OCI-LY7 (cell line): ENCODE measurements at regions not wholly inside any gene's neighbourhood (a gene's known extent, or its start where the extent isn't known, plus 50 kb on each side); places are given as distances from the start of the nearest gene placed in this dataset.

Experiments used
- BruUV-seq: library from RNA; stranded (reverse); fragments of 400-500 nt; replicated peaks from 2 replicates; lab custom pipeline; 2021; lab: Mats Ljungman, UMichigan
- CTCF ChIA-PET: fragments of 300-600 bp; sonication (Branson Sonifier 250); formaldehyde crosslinking; loops from one replicate; lab custom pipeline; 2022; ENCODE audit warnings: antibody characterized with exemption; ENCODE audit not compliant: unreplicated experiment; lab: Charles Lee
- POLR2A ChIA-PET: fragments of 300-600 bp; sonication (Branson Sonifier 250); formaldehyde crosslinking; loops from one replicate; lab custom pipeline; 2022; ENCODE audit warnings: antibody characterized with exemption; lab: Charles Lee
- DNase-seq: peaks from one replicate; pipeline ENCODE4 v3.0.0-alpha.2; 2015; ENCODE audit warnings: low spot score
- H2AFZ ChIP-seq: fragments of 200-600 bp; sonication (generic), shearing (Covaris generic); 2 replicates; pipeline ENCODE4 v1.6.1; 2014; ENCODE audit warnings: mild to moderate bottlenecking, antibody characterized with exemption, low read length, moderate library complexity
- H3K27ac ChIP-seq: fragments of 200-600 bp; sonication (generic); 2 replicates; pipeline ENCODE4 v1.5.1; 2014; ENCODE audit warnings: mixed run types, low read depth, mild to moderate bottlenecking, moderate library complexity, low read length, inconsistent platforms; ENCODE audit not compliant: poor library complexity, severe bottlenecking
- H3K36me3 ChIP-seq: fragments of 200-600 bp; sonication (generic); 2 replicates; pipeline ENCODE4 v1.6.1; 2014; ENCODE audit warnings: mild to moderate bottlenecking, antibody characterized with exemption, low read length, moderate library complexity, mixed read lengths; ENCODE audit not compliant: insufficient read depth
- H3K4me1 ChIP-seq: fragments of 200-600 bp; sonication (generic); 2 replicates; pipeline ENCODE4 v1.5.1; 2014; ENCODE audit warnings: mild to moderate bottlenecking, low read length; ENCODE audit not compliant: insufficient read depth, poor library complexity, severe bottlenecking
- H3K4me2 ChIP-seq: fragments of 200-600 bp; sonication (generic); 2 replicates; pipeline ENCODE4 v1.6.1; 2014; ENCODE audit warnings: mild to moderate bottlenecking, low read length
- H3K4me3 ChIP-seq: fragments of 200-600 bp; sonication (generic); 2 replicates; pipeline ENCODE4 v1.5.1; 2014; ENCODE audit warnings: mild to moderate bottlenecking, low read depth, low read length; ENCODE audit not compliant: poor library complexity, severe bottlenecking
- H3K79me2 ChIP-seq: fragments of 200-600 bp; sonication (generic); 2 replicates; pipeline ENCODE4 v1.6.1; 2016; ENCODE audit warnings: low read depth, mild to moderate bottlenecking, low read length, moderate library complexity, mixed read lengths; ENCODE audit not compliant: insufficient read depth
- H3K9me2 ChIP-seq: fragments of 200-600 bp; sonication (generic); 2 replicates; pipeline ENCODE4 v1.6.1; 2016; ENCODE audit warnings: mild to moderate bottlenecking, low read length, mixed read lengths; ENCODE audit not compliant: insufficient read depth
- H3K9me3 ChIP-seq: fragments of 200-600 bp; sonication (generic); 2 replicates; pipeline ENCODE4 v1.6.1; 2014; ENCODE audit warnings: mild to moderate bottlenecking, mixed run types, low read length, mixed read lengths
- H4K20me1 ChIP-seq: fragments of 200-600 bp; sonication (generic); 2 replicates; pipeline ENCODE4 v1.6.1; 2014; ENCODE audit warnings: mild to moderate bottlenecking, antibody characterized with exemption, low read length, moderate library complexity, mixed read lengths; ENCODE audit not compliant: insufficient read depth
- EZH2phosphoT487 ChIP-seq: fragments of 200-600 bp; sonication (generic); IDR thresholded peaks from 2 replicates; pipeline ENCODE4 v1.6.1; 2018; ENCODE audit warnings: low read depth, borderline replicate concordance, mild to moderate bottlenecking, mixed run types, antibody characterized with exemption, low read length, moderate library complexity, mixed read lengths
- intact Hi-C: fragments of 100-400 bp; cut with micrococcal nuclease; formaldehyde crosslinking; loops from one replicate; pipeline ENCODE4 v1.10.0; 2022; ENCODE audit not compliant: unreplicated experiment
- TF ChIP-seq, protein P1 (sequence below): fragments of 200-600 bp; sonication (generic); conservative IDR thresholded peaks from 2 replicates; pipeline ENCODE4 v1.5.1; 2014; ENCODE audit warnings: mild to moderate bottlenecking, antibody characterized with exemption, low read length, moderate library complexity, mixed read lengths

DNA sequence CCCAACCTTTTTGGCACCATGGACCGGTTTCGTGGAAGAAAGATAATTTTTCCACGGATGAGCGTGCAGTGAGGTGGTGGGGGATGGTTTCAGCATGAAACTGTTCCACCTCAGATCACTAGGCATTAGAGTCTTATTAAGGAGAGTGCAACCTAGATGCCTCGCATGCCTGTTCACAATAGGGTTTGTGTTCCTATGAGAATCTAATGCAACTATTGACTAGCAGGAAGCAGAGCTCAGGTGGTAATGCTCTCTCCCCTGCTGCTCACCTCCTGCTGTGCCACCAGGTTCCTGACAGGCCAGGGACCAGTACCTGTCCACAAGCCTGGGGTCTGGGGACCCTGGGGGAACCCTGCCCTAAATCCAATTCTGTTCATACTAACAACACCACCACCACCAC is 377.8 kb downstream of the OLFM3 start:
- no peak overlapping the region for H3K4me2 ChIP-seq
- BruUV-seq = no TSS peak
- POLR2A ChIA-PET = no interaction called here
- no peaks in the 10 kb centered on the region for H3K79me2 ChIP-seq
- no peak for TF ChIP-seq EZH2phosphoT487
- TF ChIP-seq, protein P1, sequence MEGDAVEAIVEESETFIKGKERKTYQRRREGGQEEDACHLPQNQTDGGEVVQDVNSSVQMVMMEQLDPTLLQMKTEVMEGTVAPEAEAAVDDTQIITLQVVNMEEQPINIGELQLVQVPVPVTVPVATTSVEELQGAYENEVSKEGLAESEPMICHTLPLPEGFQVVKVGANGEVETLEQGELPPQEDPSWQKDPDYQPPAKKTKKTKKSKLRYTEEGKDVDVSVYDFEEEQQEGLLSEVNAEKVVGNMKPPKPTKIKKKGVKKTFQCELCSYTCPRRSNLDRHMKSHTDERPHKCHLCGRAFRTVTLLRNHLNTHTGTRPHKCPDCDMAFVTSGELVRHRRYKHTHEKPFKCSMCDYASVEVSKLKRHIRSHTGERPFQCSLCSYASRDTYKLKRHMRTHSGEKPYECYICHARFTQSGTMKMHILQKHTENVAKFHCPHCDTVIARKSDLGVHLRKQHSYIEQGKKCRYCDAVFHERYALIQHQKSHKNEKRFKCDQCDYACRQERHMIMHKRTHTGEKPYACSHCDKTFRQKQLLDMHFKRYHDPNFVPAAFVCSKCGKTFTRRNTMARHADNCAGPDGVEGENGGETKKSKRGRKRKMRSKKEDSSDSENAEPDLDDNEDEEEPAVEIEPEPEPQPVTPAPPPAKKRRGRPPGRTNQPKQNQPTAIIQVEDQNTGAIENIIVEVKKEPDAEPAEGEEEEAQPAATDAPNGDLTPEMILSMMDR = no peak
- no peaks in the 10 kb centered on the region for H3K9me3 ChIP-seq
- DNase-seq = no peak
- no peaks in the 10 kb centered on the region for H4K20me1 ChIP-seq
- no peak overlapping the region for H2AFZ ChIP-seq
- H3K27ac ChIP-seq = no peak overlapping the region
- intact Hi-C loops = no loop called here
- no peaks in the 10 kb centered on the region for H3K4me1 ChIP-seq
- H3K36me3 ChIP-seq = no peaks in the 10 kb centered on the region
- CTCF ChIA-PET = no interaction called here
- no peak overlapping the region for H3K4me3 ChIP-seq
- no peaks in the 10 kb centered on the region for H3K9me2 ChIP-seq

DNA sequence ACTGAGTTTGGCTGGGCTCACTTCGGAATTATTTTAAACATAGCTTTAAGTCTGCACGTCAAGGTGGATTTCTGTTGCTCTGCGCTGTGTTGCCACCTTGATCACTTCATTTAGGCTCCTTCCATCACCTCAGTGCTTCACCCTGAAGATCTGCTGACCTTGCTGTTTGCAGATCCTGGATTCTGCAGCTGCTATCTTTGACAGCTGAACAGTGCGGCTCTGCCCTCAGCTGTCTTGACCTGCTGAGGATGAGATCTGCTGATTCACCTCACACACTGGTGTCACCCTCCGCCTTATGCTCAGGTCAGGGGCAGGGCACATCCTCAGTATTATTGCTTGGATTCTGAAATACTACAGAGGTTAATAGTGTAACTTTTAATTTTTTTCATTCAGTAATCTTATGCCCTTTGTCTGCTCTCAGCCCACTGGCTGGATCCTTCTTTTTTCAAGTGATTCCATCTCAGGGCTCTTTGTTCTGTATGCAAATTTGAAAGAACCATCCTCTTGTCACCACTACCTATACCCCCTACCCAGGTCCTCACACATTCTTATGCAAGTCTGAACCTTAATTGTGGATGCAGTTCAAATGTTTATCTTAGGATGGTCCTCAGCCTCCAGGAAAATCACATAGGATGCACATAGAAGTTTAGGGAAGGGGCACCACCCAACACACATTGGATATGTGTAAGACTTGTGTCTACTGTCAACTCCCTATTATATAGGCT is 364.0 kb downstream of the OLFM3 start:
- Histone ChIP-seq H2AFZ (no peak overlapping the region), H4K20me1 (no peaks in the 10 kb centered on the region), H3K9me2 (no peaks in the 10 kb centered on the region), H3K4me2 (no peak overlapping the region), H3K36me3 (no peaks in the 10 kb centered on the region), H3K4me3 (no peak overlapping the region), H3K9me3 (no peaks in the 10 kb centered on the region), H3K79me2 (no peaks in the 10 kb centered on the region), H3K27ac (no peak overlapping the region), H3K4me1 (no peaks in the 10 kb centered on the region)
- no TSS peak for BruUV-seq
- DNase-seq = no peak
- CTCF ChIA-PET = no interaction called here
- intact Hi-C loops = no loop called here
- TF ChIP-seq, protein P1 = no peak
- POLR2A ChIA-PET = interaction anchor here (1.7 kb wide), 1 partner anchor 18 kb away, joined by 5 read pairs; no protein-coding TSS in a partner anchor

DNA sequence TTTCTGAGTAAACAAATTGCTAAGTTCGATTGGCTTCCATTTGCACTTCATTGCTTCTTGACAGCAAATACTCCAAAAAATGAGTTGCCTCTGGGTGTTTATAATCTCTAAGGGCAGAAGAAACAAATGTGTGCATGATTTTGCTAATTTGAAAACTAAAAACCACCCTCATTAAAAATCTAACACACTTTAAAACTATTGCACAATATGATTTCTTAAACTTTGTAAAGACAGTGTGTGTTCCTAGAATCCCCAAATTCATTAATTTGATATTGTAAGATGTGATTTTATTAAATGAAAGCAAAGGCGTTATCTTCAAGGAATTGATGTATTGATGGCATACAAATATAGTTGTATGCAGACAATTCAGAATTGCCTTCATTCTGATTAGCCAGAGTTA is 350.9 kb downstream of the OLFM3 start:
- H2AFZ ChIP-seq = no peak overlapping the region
- TF ChIP-seq, protein P1 = no peak
- intact Hi-C loops = no loop called here
- POLR2A ChIA-PET = interaction anchor here (0.7 kb wide), 1 partner anchor 1103 kb away, joined by 6 read pairs; no protein-coding TSS in a partner anchor
- no peaks in the 10 kb centered on the region for H3K79me2 ChIP-seq
- no peak overlapping the region for H3K4me3 ChIP-seq
- no peaks in the 10 kb centered on the region for H3K9me2 ChIP-seq
- no peak overlapping the region for H3K27ac ChIP-seq
- no peaks in the 10 kb centered on the region for H3K9me3 ChIP-seq
- DNase-seq = no peak
- BruUV-seq = no TSS peak
- no peaks in the 10 kb centered on the region; the same call in 1 of the 2 replicates for H4K20me1 ChIP-seq
- H3K36me3 ChIP-seq = no peaks in the 10 kb centered on the region
- H3K4me2 ChIP-seq = no peak overlapping the region
- H3K4me1 ChIP-seq = no peaks in the 10 kb centered on the region
- CTCF ChIA-PET = no interaction called here
